ENCODE measurements at regions not wholly inside any gene's neighbourhood (a gene's known extent, or its start where the extent isn't known, plus 50 kb on each side); places are given as distances from the start of the nearest gene placed in this dataset.

DNA sequence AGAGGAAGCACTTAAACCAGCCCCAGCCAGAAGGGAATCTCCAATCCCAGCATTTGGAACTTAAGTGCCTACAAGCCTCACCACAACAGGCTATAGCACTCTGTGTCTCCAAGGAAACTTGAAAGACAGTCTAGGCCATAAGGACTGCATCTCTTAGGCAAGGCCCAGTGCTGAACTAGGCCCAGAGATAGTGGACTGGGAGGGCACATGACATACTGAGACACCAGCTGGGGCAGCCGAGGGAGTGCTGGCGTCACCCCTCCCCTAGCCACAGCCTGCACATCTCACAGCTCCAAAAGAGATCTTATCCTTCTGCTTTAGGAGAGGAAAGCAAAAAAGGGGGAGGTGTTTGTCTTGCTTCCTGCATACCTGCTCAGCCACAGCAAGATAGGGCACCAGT, 618.5 kb downstream of the COL12A1 start:
- TF ChIP-seq POLR2A (IDR thresholded peaks at IDR 0.05; ENCODE audit: low read length) (no peak), GATA1 (IDR thresholded peaks at IDR 0.05; ENCODE audit: low read depth, low read length) (no peak)

Data from erythroblast (primary cell).